Iris pigment epithelial cell (primary cell): ENCODE measurements at regions not wholly inside any gene's neighbourhood (a gene's known extent, or its start where the extent isn't known, plus 50 kb on each side); places are given as distances from the start of the nearest gene placed in this dataset.

ENCODE experiments used
- DNase-seq: peaks from one replicate; pipeline ENCODE4 v3.0.0-alpha.2; 2011; ENCODE audit warnings: low read depth

DNA sequence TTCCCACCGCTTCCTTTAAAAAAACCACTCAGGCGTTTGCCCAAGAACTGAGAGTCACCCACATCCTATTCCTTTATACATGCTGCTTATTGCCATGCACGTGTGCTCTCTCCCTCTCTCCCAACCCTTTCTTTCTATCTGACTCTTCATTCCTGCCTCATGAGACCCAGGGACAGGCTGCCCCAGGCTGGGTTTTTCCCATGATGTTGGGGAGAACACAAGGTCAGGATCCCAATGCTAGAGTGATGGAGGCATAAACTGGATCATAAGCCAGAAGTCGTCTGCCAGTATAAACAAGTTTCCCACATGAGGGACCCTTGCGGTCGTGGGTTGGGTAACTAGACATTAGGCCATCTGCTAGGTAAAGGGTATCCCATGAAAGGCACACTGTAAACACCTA lies 64.9 kb downstream of the CD2 start:
- DNase-seq, result peak; percentile 7

GRCh38 chr1:116820369-116820768 lies 66.1 kb downstream of the CD2 start:
- peak; percentile 88 for DNase-seq

DNA sequence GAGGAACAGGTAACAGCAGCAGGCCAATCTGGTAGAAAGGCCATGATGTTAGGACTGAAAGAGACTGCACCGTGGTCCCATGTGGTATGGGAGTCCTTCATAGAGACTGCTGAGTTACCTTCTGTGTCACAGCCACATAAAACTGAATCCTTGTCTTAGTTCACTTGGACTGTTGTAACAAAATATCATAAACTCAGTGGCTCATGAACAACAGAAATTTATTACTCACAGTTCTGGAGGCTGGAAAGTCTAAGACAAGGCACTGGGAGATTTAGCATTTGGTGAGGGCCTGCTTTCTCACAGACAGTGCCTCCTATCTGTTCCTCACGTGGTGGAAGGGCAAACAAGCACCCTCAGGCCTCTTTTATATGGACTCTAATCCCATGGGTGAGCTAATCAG lies 67.5 kb downstream of the CD2 start:
- no peak for DNase-seq

- DNase-seq, result no peak
Observed at GRCh38 chr1:116824631-116825206, 70.5 kb downstream of the CD2 start.

GRCh38 chr1:116825207-116825719 lies 71.0 kb downstream of the CD2 start:
- DNase-seq, result no peak

GRCh38 chr1:116825720-116826438 lies 71.6 kb downstream of the CD2 start:
- DNase-seq, result no peak

GRCh38 chr1:116826818-116827606 lies 72.8 kb downstream of the CD2 start:
- peak; percentile 73 for DNase-seq

DNA sequence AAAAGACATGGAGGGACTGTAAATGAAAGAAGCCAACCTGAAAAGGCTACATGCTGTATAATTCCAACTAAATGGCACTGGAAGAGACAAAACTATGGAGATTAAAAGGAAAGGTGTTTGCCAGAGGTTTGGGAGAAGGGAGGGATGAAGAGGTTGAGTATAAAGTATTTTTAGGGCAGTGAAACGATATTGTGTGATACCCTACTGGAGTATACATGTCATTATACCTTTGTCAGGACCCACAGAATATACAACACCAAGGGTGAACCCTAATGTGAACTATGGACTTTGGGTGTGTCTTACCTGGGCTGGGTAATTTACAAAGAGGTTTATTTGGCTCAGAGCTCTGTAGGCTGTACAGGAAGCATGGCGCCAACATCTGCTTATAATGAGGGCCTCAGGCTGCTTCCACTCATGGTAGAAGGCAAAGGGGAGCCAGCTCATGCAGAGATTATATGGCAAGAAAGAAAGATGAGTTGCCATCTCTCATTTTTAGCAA lies 73.4 kb downstream of the CD2 start:
- no peak for DNase-seq

- no peak for DNase-seq
Observed at GRCh38 chr1:116832308-116832931, 77.3 kb upstream of the PTGFRN start.

GRCh38 chr1:116832932-116833578 lies 76.7 kb upstream of the PTGFRN start:
- DNase-seq, result no peak

DNA sequence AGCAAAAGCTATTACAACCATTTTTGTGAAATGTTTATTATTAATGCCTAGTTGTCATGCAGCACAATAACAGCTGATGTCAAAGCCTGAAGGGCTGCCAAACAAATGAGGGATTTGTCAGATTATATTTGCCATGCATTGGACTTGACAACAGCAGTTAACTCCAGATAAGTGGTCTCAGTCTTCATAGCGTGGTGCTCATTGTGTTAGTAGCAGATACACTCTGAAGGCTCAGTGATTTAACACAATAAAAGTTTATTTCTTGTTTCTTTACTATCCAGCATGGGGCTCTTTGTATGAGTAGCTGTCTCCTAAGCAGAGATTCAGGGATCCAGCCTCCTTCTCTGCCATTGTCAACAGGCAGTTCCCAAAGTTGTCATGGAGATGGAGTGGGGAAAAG lies 76.0 kb upstream of the PTGFRN start:
- no peak for DNase-seq

- no peak for DNase-seq
Observed at GRCh38 chr1:116834595-116834994, 75.1 kb upstream of the PTGFRN start.

DNA sequence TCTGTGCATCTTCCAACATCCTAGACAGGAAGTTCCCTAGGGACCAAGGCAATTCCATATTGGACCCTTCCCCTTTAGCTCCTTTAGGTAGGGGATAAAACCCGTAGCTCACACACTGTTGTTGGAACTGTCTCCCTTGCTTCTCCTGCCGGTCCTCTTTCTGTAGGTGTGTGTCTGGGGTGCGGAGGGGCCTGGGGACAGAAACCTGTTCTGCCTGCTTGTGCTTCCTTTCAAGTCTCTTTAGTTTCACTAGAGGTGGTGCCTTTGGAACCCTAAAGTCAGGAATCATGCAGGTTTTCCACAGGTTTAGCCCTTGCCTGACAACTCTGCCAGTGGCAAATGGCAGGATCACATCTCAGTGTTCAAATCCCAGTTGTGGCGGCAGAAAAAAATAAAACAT lies 74.6 kb upstream of the PTGFRN start:
- DNase-seq, result no peak

DNA sequence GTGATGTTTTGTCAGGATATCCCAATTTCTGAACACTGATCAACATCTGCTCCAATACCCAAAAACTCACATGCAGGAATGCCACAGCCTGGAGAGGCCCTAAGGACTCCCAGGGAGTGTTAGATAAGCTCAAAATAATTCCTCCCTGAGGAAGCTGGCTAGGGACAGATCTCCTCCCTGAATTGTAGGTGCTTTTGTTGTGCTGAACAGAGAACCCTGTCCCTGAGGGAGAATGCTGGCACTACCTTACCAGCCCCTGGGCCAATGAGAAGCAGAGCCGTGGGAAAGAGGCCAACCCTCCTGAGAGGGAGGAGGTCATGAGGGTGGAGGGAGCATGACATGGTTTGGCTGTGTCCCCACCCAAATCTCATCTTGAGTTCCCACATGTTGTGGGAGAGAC lies 73.6 kb upstream of the PTGFRN start:
- no peak for DNase-seq

GRCh38 chr1:116841569-116842344 lies 68.0 kb upstream of the PTGFRN start:
- no peak for DNase-seq

GRCh38 chr1:116842654-116843053 lies 67.1 kb upstream of the PTGFRN start:
- DNase-seq, result no peak

GRCh38 chr1:116844775-116845174 lies 64.9 kb upstream of the PTGFRN start:
- no peak for DNase-seq

DNA sequence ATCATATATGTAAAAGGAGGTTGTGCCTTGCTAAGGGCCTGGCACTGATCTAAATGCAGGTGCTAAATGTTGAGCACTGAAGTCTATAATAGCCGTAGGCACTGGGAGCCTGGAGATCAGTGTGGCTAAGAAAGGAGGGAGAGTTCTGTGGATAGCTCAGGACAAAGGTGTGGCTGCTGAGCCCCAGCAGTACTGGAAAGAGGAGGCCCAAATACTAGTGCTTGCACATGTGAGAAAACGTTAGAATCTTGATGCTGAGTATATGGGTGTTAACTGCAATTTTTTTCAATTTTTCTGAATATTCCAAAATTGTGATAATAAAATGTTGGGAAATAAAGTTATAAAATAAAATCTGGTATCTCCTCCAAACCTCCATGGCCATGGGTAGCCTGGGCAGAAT lies 62.5 kb upstream of the PTGFRN start:
- no peak for DNase-seq

GRCh38 chr1:116847688-116848531 lies 61.8 kb upstream of the PTGFRN start:
- DNase-seq, result peak; percentile 63

DNA sequence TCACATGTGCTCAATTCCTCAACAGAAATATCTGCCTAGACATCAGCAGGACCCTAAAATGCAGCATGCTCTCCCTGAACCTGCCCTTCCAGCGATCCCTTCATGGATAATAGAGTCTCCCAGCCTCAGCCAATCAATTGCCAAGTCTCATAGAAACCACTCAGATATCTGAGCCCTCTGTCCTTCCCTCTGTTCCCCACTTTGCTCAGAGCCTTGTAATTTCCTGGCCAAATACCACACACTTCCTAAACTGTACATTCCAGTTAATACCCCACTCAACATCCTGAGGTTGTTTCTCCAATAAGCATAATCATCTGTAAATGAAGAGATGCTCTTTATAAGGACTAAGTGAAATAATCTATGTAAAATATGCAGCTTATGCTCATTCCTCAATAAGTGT lies 59.3 kb upstream of the PTGFRN start:
- peak; percentile 36 for DNase-seq
